ENCODE measurements at regions not wholly inside any gene's neighbourhood (a gene's known extent, or its start where the extent isn't known, plus 50 kb on each side); places are given as distances from the start of the nearest gene placed in this dataset.

- Histone ChIP-seq H3K9ac (ENCODE audit: low read length) (no peak overlapping the region), H3K4me2 (ENCODE audit: low read depth, low read length) (no peak overlapping the region), H3F3A (ENCODE audit: insufficient read depth, low read length) (no peaks in the 10 kb centered on the region), H3K36me3 (replicated peaks; ENCODE audit: insufficient read depth, low read length) (no peaks in the 10 kb centered on the region), H3K4me3 (ENCODE audit: low read length) (no peak overlapping the region), H2AFZ (ENCODE audit: low read length) (no peak overlapping the region), H3K4me1 (ENCODE audit: low read length) (no peaks in the 10 kb centered on the region), H3K27ac (ENCODE audit: low read length) (no peak overlapping the region), H3K9me3 (replicated peaks; ENCODE audit: insufficient read depth, low read length) (no peaks in the 10 kb centered on the region), H4K20me1 (ENCODE audit: insufficient read depth, low read length) (no peaks in the 10 kb centered on the region), H3K9me2 (replicated peaks; ENCODE audit: insufficient read depth, low read length) (no peaks in the 10 kb centered on the region), H3K27me3 (replicated peaks; ENCODE audit: insufficient read depth, low read length) (no peaks in the 10 kb centered on the region), H3K79me2 (ENCODE audit: low read length) (no peaks in the 10 kb centered on the region)
- no peak for DNase-seq
- TF ChIP-seq EZH2 (optimal IDR thresholded peaks at IDR 0.05; ENCODE audit: low read depth, low read length): no peak
These were observed 1122.6 kb downstream of the FLRT2 start for GRCh38 chr14:86652526-86652925.

DNA sequence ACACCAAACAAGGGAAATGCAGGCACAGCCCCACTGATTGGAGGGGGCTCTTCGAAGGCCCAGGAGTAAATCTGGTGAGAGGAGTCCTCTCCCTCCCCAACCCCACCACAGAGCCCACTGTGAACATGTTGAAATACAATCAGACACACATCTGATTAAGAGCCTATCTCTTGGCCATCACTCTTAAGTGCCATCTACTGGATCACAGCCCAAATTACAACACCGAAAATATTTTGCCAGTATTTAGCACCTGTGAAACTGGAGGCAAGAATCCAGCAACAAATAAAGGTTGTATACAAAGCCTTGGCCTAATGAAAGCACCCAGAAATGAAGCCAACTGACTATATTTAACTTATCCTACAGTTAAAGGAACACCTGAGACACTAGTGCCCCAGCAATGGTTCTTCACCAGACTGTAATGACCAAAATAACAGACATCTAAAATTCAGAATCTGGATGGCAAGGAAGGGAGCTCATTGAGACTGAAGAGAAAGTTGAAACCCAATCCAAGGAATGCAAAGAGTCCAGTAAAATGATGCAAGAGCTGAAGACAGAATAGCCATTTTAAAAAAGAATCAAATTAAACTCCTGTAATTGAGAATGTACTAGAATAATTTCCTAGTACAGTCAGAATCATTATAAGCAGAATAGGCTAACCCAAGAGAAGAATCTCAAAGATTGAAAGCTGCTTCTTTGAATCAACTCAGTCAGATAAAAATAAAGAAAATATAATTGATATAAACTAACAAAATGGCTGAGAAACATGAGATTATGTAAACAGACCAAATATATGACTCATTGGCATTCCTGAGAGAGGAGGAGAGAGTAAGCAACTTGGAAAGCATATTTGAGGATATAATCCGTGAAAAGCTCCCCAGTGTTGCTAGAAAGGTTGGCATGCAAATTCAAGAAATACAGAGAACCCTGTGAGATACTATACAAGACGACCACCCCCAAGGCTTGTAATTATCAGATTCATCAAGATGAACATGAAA lies 1117.0 kb downstream of the FLRT2 start:
- Histone ChIP-seq H3K27ac (ENCODE audit: low read length) (no peak overlapping the region), H3K4me1 (ENCODE audit: low read length) (no peaks in the 10 kb centered on the region), H3K9ac (ENCODE audit: low read length) (no peak overlapping the region), H3K79me2 (ENCODE audit: low read length) (no peaks in the 10 kb centered on the region), H2AFZ (ENCODE audit: low read length) (no peak overlapping the region), H3K27me3 (replicated peaks; ENCODE audit: insufficient read depth, low read length) (no peaks in the 10 kb centered on the region), H3K36me3 (replicated peaks; ENCODE audit: insufficient read depth, low read length) (no peaks in the 10 kb centered on the region), H3K9me3 (replicated peaks; ENCODE audit: insufficient read depth, low read length) (no peaks in the 10 kb centered on the region), H3K9me2 (replicated peaks; ENCODE audit: insufficient read depth, low read length) (no peaks in the 10 kb centered on the region), H3F3A (ENCODE audit: insufficient read depth, low read length) (no peaks in the 10 kb centered on the region), H3K4me2 (ENCODE audit: low read depth, low read length) (no peak overlapping the region), H3K4me3 (ENCODE audit: low read length) (no peak overlapping the region), H4K20me1 (ENCODE audit: insufficient read depth, low read length) (no peaks in the 10 kb centered on the region)
- DNase-seq: peak; percentile 36
- TF ChIP-seq CTCF (IDR thresholded peaks at IDR 0.05; ENCODE audit: low read length): peak; percentile 51
- TF ChIP-seq EZH2 (optimal IDR thresholded peaks at IDR 0.05; ENCODE audit: low read depth, low read length): no peak

- H3K4me3 ChIP-seq (ENCODE audit: low read length): no peak overlapping the region
- H4K20me1 ChIP-seq (ENCODE audit: insufficient read depth, low read length): no peaks in the 10 kb centered on the region
- H2AFZ ChIP-seq (ENCODE audit: low read length): no peak overlapping the region
- no peaks in the 10 kb centered on the region for H3K79me2 ChIP-seq (ENCODE audit: low read length)
- no peak overlapping the region for H3K27ac ChIP-seq (ENCODE audit: low read length)
- no peaks in the 10 kb centered on the region for H3K27me3 ChIP-seq (replicated peaks; ENCODE audit: insufficient read depth, low read length)
- no peak overlapping the region for H3K9ac ChIP-seq (ENCODE audit: low read length)
- TF ChIP-seq EZH2phosphoT487 (IDR thresholded peaks at IDR 0.05; ENCODE audit: low read length) (no peak), EZH2 (optimal IDR thresholded peaks at IDR 0.05; ENCODE audit: low read depth, low read length) (no peak), CTCF (IDR thresholded peaks at IDR 0.05; ENCODE audit: low read length) (no peak)
- H3K36me3 ChIP-seq (replicated peaks; ENCODE audit: insufficient read depth, low read length): no peaks in the 10 kb centered on the region
- DNase-seq: no peak
- H3F3A ChIP-seq (ENCODE audit: insufficient read depth, low read length): no peaks in the 10 kb centered on the region
- H3K9me3 ChIP-seq (replicated peaks; ENCODE audit: insufficient read depth, low read length): no peaks in the 10 kb centered on the region
- no peaks in the 10 kb centered on the region for H3K4me1 ChIP-seq (ENCODE audit: low read length)
- no peak overlapping the region for H3K4me2 ChIP-seq (ENCODE audit: low read depth, low read length)
- no peaks in the 10 kb centered on the region for H3K9me2 ChIP-seq (replicated peaks; ENCODE audit: insufficient read depth, low read length)
These were observed 1116.2 kb downstream of the FLRT2 start for GRCh38 chr14:86646125-86646524.

GRCh38 chr14:86641310-86641709 lies 1111.4 kb downstream of the FLRT2 start:
- Histone ChIP-seq H3K79me2 (ENCODE audit: low read length) (no peaks in the 10 kb centered on the region), H3K4me1 (ENCODE audit: low read length) (no peaks in the 10 kb centered on the region), H3K27me3 (replicated peaks; ENCODE audit: insufficient read depth, low read length) (no peaks in the 10 kb centered on the region), H3K9ac (ENCODE audit: low read length) (no peak overlapping the region), H3K36me3 (replicated peaks; ENCODE audit: insufficient read depth, low read length) (no peaks in the 10 kb centered on the region), H3K4me2 (ENCODE audit: low read depth, low read length) (no peak overlapping the region), H4K20me1 (ENCODE audit: insufficient read depth, low read length) (no peaks in the 10 kb centered on the region), H3K27ac (ENCODE audit: low read length) (no peak overlapping the region), H3K9me3 (replicated peaks; ENCODE audit: insufficient read depth, low read length) (no peaks in the 10 kb centered on the region), H3F3A (ENCODE audit: insufficient read depth, low read length) (no peaks in the 10 kb centered on the region), H3K4me3 (ENCODE audit: low read length) (no peak overlapping the region), H2AFZ (ENCODE audit: low read length) (no peak overlapping the region), H3K9me2 (replicated peaks; ENCODE audit: insufficient read depth, low read length) (no peaks in the 10 kb centered on the region)
- DNase-seq: no peak
- TF ChIP-seq CTCF (IDR thresholded peaks at IDR 0.05; ENCODE audit: low read length) (no peak), EZH2 (optimal IDR thresholded peaks at IDR 0.05; ENCODE audit: low read depth, low read length) (no peak), EZH2phosphoT487 (IDR thresholded peaks at IDR 0.05; ENCODE audit: low read length) (no peak)
